ENCODE measurements at regions not wholly inside any gene's neighbourhood (a gene's known extent, or its start where the extent isn't known, plus 50 kb on each side); places are given as distances from the start of the nearest gene placed in this dataset.

GRCh38 chr4:166274775-166275174 is 401.7 kb downstream of the TLL1 start:
- DNase-seq, result no peak

GRCh38 chr4:166277401-166277800 is 404.4 kb downstream of the TLL1 start:
- DNase-seq, result peak; percentile 75

GRCh38 chr4:166277853-166278252 is 404.8 kb downstream of the TLL1 start:
- peak; percentile 36 for DNase-seq

GRCh38 chr4:166279261-166279660 is 406.2 kb downstream of the TLL1 start:
- DNase-seq, result no peak

- DNase-seq, result no peak
Observed at GRCh38 chr4:166280642-166281041, 407.6 kb downstream of the TLL1 start.

- DNase-seq, result no peak
Observed at GRCh38 chr4:166282081-166282770, 409.2 kb downstream of the TLL1 start.

GRCh38 chr4:166284221-166284620 is 411.2 kb downstream of the TLL1 start:
- no peak for DNase-seq

- no peak for DNase-seq
Observed at GRCh38 chr4:166290426-166290825, 417.4 kb downstream of the TLL1 start.

- DNase-seq, result peak; percentile 65
Observed at GRCh38 chr4:166293556-166293955, 420.5 kb downstream of the TLL1 start.

- peak; percentile 37 for DNase-seq
Observed at GRCh38 chr4:166301266-166301665, 428.2 kb downstream of the TLL1 start.

GRCh38 chr4:166308647-166309046 is 435.6 kb downstream of the TLL1 start:
- no peak for DNase-seq

GRCh38 chr4:166309286-166309685 is 436.2 kb downstream of the TLL1 start:
- DNase-seq, result no peak

- DNase-seq, result no peak
Observed at GRCh38 chr4:166311169-166311568, 438.1 kb downstream of the TLL1 start.

GRCh38 chr4:166312166-166312565 is 439.1 kb downstream of the TLL1 start:
- no peak for DNase-seq

GRCh38 chr4:166314902-166315301 is 441.9 kb downstream of the TLL1 start:
- no peak for DNase-seq

GRCh38 chr4:166315721-166316467 is 442.9 kb downstream of the TLL1 start:
- no peak for DNase-seq

GRCh38 chr4:166318810-166319525 is 445.9 kb downstream of the TLL1 start:
- peak; percentile 83 for DNase-seq

GRCh38 chr4:166323250-166323649 is 450.2 kb downstream of the TLL1 start:
- no peak for DNase-seq

GRCh38 chr4:166324321-166324720 is 451.3 kb downstream of the TLL1 start:
- peak; percentile 40 for DNase-seq

- DNase-seq, result no peak
Observed at GRCh38 chr4:166335256-166335938, 462.4 kb downstream of the TLL1 start.

GRCh38 chr4:166341992-166342391 is 469.0 kb downstream of the TLL1 start:
- DNase-seq, result no peak

GRCh38 chr4:166363198-166363597 is 490.2 kb downstream of the TLL1 start:
- DNase-seq, result no peak

- no peak for DNase-seq
Observed at GRCh38 chr4:166366012-166366411, 493.0 kb downstream of the TLL1 start.
